ENCODE measurements at regions not wholly inside any gene's neighbourhood (a gene's known extent, or its start where the extent isn't known, plus 50 kb on each side); places are given as distances from the start of the nearest gene placed in this dataset.
"Not testable (repeated sequence)": the region's sequence is repeated elsewhere in the genome, so short reads cannot be mapped to it uniquely, and the experiment has no call there.

DNA sequence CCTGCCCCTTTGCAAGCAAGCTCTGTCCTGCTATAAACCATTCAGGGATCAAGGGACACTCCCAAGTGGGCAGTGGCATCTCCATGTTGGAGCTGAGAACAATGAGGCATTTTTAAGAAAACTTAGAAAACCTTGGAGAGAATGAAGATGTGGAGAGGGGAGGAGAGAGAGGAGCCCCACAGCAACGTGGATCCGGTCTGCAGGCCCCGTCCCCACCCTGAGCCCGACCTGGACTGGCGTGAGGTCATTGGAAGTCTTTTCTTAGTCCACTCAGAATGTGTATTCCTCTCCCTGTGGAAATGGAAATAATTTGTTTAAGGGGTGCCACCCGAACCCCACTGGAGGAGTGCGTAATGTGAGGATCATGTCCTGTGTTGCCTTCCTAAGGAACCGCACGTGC lies 328.0 kb upstream of the COX7C start:
- not testable (repeated sequence) for H3K36me3 ChIP-seq (ENCODE audit: insufficient read depth, low read depth, low read length); H3K9me3 ChIP-seq (ENCODE audit: insufficient read depth, low read depth, low read length); H3K9ac ChIP-seq (ENCODE audit: low read depth, low read length); H3K27ac ChIP-seq (ENCODE audit: low read length); H3K4me3 ChIP-seq (ENCODE audit: low read length); H3K4me1 ChIP-seq (ENCODE audit: insufficient read depth, low read length); H3K27me3 ChIP-seq (ENCODE audit: insufficient read depth, low read length)

GRCh38 chr5:86292811-86293210 lies 324.9 kb upstream of the COX7C start:
- not testable (repeated sequence) for H3K4me1 ChIP-seq (ENCODE audit: insufficient read depth, low read length); H3K4me3 ChIP-seq (ENCODE audit: low read length); H3K27ac ChIP-seq (ENCODE audit: low read length); H3K9me3 ChIP-seq (ENCODE audit: insufficient read depth, low read depth, low read length); H3K27me3 ChIP-seq (ENCODE audit: insufficient read depth, low read length); H3K36me3 ChIP-seq (ENCODE audit: insufficient read depth, low read depth, low read length); H3K9ac ChIP-seq (ENCODE audit: low read depth, low read length)

- not testable (repeated sequence) for H3K27me3 ChIP-seq (ENCODE audit: insufficient read depth, low read length); H3K4me1 ChIP-seq (ENCODE audit: insufficient read depth, low read length); H3K27ac ChIP-seq (ENCODE audit: low read length); H3K36me3 ChIP-seq (ENCODE audit: insufficient read depth, low read depth, low read length); H3K4me3 ChIP-seq (ENCODE audit: low read length); H3K9ac ChIP-seq (ENCODE audit: low read depth, low read length); H3K9me3 ChIP-seq (ENCODE audit: insufficient read depth, low read depth, low read length)
These were observed 315.1 kb upstream of the COX7C start for GRCh38 chr5:86302643-86303042.

- H3K27ac ChIP-seq (ENCODE audit: low read length); H3K4me3 ChIP-seq (ENCODE audit: low read length); H3K4me1 ChIP-seq (ENCODE audit: insufficient read depth, low read length); H3K9me3 ChIP-seq (ENCODE audit: insufficient read depth, low read depth, low read length); H3K36me3 ChIP-seq (ENCODE audit: insufficient read depth, low read depth, low read length); H3K9ac ChIP-seq (ENCODE audit: low read depth, low read length); H3K27me3 ChIP-seq (ENCODE audit: insufficient read depth, low read length): not testable (repeated sequence)
These were observed 312.7 kb upstream of the COX7C start for GRCh38 chr5:86305050-86305449.

- H3K9me3 ChIP-seq (ENCODE audit: insufficient read depth, low read depth, low read length) = no peaks in the 10 kb centered on the region
- no peaks in the 10 kb centered on the region for H3K27me3 ChIP-seq (ENCODE audit: insufficient read depth, low read length)
- no peaks in the 10 kb centered on the region for H3K4me1 ChIP-seq (ENCODE audit: insufficient read depth, low read length)
- H3K27ac ChIP-seq (ENCODE audit: low read length) = no peak overlapping the region
- H3K9ac ChIP-seq (ENCODE audit: low read depth, low read length) = no peak overlapping the region
- H3K36me3 ChIP-seq (ENCODE audit: insufficient read depth, low read depth, low read length) = no peaks in the 10 kb centered on the region
- no peak overlapping the region for H3K4me3 ChIP-seq (ENCODE audit: low read length)
These were observed 302.8 kb upstream of the COX7C start for GRCh38 chr5:86314951-86315350.

DNA sequence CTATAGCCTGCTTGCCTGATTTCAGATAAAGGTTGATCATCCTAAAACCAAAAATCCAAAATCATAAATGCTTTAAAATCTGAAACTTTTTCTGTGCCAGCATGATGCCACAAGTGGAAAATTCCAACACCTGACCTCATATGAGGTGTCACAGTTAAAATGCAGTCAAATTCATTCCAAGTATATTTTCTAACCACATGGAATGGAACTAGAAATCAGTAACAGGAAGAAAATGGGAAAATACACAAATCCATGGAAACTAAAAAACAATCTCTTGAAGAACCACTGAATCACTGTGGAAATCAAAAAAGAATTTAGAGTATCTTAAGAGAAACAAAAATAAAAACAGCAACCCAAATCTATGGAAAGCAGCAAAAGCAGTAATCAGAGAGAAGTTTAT lies 297.5 kb upstream of the COX7C start:
- H3K4me3 ChIP-seq (ENCODE audit: low read length) = no peak overlapping the region
- no peaks in the 10 kb centered on the region for H3K9me3 ChIP-seq (ENCODE audit: insufficient read depth, low read depth, low read length)
- H3K36me3 ChIP-seq (ENCODE audit: insufficient read depth, low read depth, low read length) = no peaks in the 10 kb centered on the region
- H3K27ac ChIP-seq (ENCODE audit: low read length) = no peak overlapping the region
- H3K9ac ChIP-seq (ENCODE audit: low read depth, low read length) = no peak overlapping the region
- no peaks in the 10 kb centered on the region for H3K27me3 ChIP-seq (ENCODE audit: insufficient read depth, low read length)
- H3K4me1 ChIP-seq (ENCODE audit: insufficient read depth, low read length) = no peaks in the 10 kb centered on the region

DNA sequence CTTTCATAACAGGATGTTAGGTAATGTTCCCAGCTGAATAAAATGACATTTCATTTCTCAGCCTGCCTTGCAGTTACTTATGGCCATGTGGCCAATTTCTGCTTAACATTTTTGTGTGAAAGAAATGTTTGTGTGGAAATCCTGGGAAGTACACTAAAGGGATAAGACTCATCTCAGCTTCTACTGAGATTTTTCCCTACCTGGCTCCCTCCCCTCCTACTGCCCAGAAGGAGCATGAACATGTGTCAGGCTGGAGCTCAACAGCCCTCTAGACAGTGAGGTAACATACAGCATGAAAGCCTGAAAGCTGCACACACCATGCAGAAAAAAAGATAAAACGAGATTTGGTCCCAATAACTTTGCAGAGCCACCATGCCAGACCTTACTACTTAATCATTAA lies 288.4 kb upstream of the COX7C start:
- no peaks in the 10 kb centered on the region for H3K27me3 ChIP-seq (ENCODE audit: insufficient read depth, low read length)
- H3K36me3 ChIP-seq (ENCODE audit: insufficient read depth, low read depth, low read length) = no peaks in the 10 kb centered on the region
- no peak overlapping the region for H3K4me3 ChIP-seq (ENCODE audit: low read length)
- no peak overlapping the region for H3K9ac ChIP-seq (ENCODE audit: low read depth, low read length)
- no peaks in the 10 kb centered on the region for H3K9me3 ChIP-seq (ENCODE audit: insufficient read depth, low read depth, low read length)
- no peak overlapping the region for H3K27ac ChIP-seq (ENCODE audit: low read length)
- no peaks in the 10 kb centered on the region for H3K4me1 ChIP-seq (ENCODE audit: insufficient read depth, low read length)

GRCh38 chr5:86330736-86331135 lies 287.0 kb upstream of the COX7C start:
- Histone ChIP-seq H3K27me3 (ENCODE audit: insufficient read depth, low read length) (no peaks in the 10 kb centered on the region), H3K4me1 (ENCODE audit: insufficient read depth, low read length) (no peaks in the 10 kb centered on the region), H3K9ac (ENCODE audit: low read depth, low read length) (no peak overlapping the region), H3K9me3 (ENCODE audit: insufficient read depth, low read depth, low read length) (no peaks in the 10 kb centered on the region), H3K27ac (ENCODE audit: low read length) (no peak overlapping the region), H3K4me3 (ENCODE audit: low read length) (no peak overlapping the region), H3K36me3 (ENCODE audit: insufficient read depth, low read depth, low read length) (no peaks in the 10 kb centered on the region)

GRCh38 chr5:86332851-86333250 lies 284.9 kb upstream of the COX7C start:
- H3K27ac ChIP-seq (ENCODE audit: low read length) = no peak overlapping the region

DNA sequence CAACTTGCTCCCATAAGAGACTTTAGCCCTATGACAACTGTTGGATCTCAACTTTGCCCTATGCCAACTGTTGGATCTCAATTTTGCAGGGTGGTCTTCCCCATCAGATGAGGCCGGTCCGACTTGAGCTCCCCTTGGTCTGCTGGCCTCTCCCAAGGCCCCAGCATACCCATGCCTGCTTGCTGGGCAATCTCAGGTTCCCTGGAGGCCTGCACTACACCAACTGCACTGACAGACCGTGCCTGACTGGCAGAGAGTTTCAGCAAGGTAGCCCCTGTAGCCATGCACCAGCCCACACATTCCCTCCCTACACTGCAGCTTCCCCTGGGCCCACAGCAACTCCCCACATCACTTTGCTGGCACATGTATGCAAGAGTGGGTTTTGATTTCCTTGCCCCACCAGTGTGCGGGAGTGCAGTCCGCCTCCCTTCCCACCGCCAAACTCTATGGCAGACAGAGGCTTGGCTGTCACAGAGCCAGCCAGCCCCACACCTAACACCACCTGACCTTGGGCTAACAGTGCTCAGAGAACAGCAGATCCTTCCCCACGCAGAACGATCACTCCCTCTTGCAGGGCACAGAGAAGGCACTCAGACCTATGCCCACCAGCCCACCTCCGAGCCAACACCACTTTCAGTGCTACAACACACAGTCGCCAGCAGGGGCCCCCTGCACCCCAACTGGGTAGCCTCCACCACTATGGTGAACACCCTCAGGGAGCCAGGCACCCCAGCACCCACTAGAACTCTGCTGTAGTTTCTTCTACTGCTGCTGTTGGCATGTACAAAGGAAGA lies 279.9 kb upstream of the COX7C start:
- Histone ChIP-seq H3K4me3 (ENCODE audit: low read length) (no peak overlapping the region), H3K27me3 (ENCODE audit: insufficient read depth, low read length) (no peaks in the 10 kb centered on the region), H3K4me1 (ENCODE audit: insufficient read depth, low read length) (no peaks in the 10 kb centered on the region)

More at GRCh38 chr5:86332851-86333250, 284.9 kb upstream of the COX7C start:
- Histone ChIP-seq H3K9me3 (ENCODE audit: insufficient read depth, low read depth, low read length) (no peaks in the 10 kb centered on the region), H3K9ac (ENCODE audit: low read depth, low read length) (no peak overlapping the region), H3K4me3 (ENCODE audit: low read length) (no peak overlapping the region), H3K27me3 (ENCODE audit: insufficient read depth, low read length) (no peaks in the 10 kb centered on the region), H3K4me1 (ENCODE audit: insufficient read depth, low read length) (no peaks in the 10 kb centered on the region), H3K36me3 (ENCODE audit: insufficient read depth, low read depth, low read length) (no peaks in the 10 kb centered on the region)

GRCh38 chr5:86354664-86355063 lies 263.1 kb upstream of the COX7C start:
- Histone ChIP-seq H3K4me1 (ENCODE audit: insufficient read depth, low read length) (no peaks in the 10 kb centered on the region), H3K27me3 (ENCODE audit: insufficient read depth, low read length) (no peaks in the 10 kb centered on the region), H3K4me3 (ENCODE audit: low read length) (no peak overlapping the region), H3K27ac (ENCODE audit: low read length) (no peak overlapping the region), H3K9ac (ENCODE audit: low read depth, low read length) (no peak overlapping the region), H3K36me3 (ENCODE audit: insufficient read depth, low read depth, low read length) (no peaks in the 10 kb centered on the region), H3K9me3 (ENCODE audit: insufficient read depth, low read depth, low read length) (no peaks in the 10 kb centered on the region)

More for the DNA sequence above, 279.9 kb upstream of the COX7C start:
- no peak overlapping the region for H3K27ac ChIP-seq (ENCODE audit: low read length)
- H3K9me3 ChIP-seq (ENCODE audit: insufficient read depth, low read depth, low read length) = no peaks in the 10 kb centered on the region
- H3K36me3 ChIP-seq (ENCODE audit: insufficient read depth, low read depth, low read length) = no peaks in the 10 kb centered on the region
- no peak overlapping the region for H3K9ac ChIP-seq (ENCODE audit: low read depth, low read length)

- H3K27me3 ChIP-seq (ENCODE audit: insufficient read depth, low read length) = no peaks in the 10 kb centered on the region
- no peak overlapping the region for H3K27ac ChIP-seq (ENCODE audit: low read length)
- H3K36me3 ChIP-seq (ENCODE audit: insufficient read depth, low read depth, low read length) = no peaks in the 10 kb centered on the region
- H3K4me3 ChIP-seq (ENCODE audit: low read length) = no peak overlapping the region
- H3K9ac ChIP-seq (ENCODE audit: low read depth, low read length) = no peak overlapping the region
- no peaks in the 10 kb centered on the region for H3K9me3 ChIP-seq (ENCODE audit: insufficient read depth, low read depth, low read length)
- no peaks in the 10 kb centered on the region for H3K4me1 ChIP-seq (ENCODE audit: insufficient read depth, low read length)
These were observed 256.9 kb upstream of the COX7C start for GRCh38 chr5:86360801-86361200.
